ENCODE measurements at regions not wholly inside any gene's neighbourhood (a gene's known extent, or its start where the extent isn't known, plus 50 kb on each side); places are given as distances from the start of the nearest gene placed in this dataset.

- TF ChIP-seq CTCF (IDR thresholded peaks at IDR 0.05; ENCODE audit: insufficient read depth, missing control alignments): no peak
- DNase-seq (ENCODE audit: insufficient read length, low spot score) (no peak), FAIRE-seq (no peak)
Measured at GRCh38 chr16:66261826-66262225, 104.7 kb upstream of the CDH5 start.

GRCh38 chr16:66260522-66261254, 105.8 kb upstream of the CDH5 start:
- no peak for FAIRE-seq

GRCh38 chr16:66258916-66259845, 107.3 kb upstream of the CDH5 start:
- TF ChIP-seq CTCF (IDR thresholded peaks at IDR 0.05; ENCODE audit: insufficient read depth, missing control alignments): no peak
- no peak for FAIRE-seq
- DNase-seq (ENCODE audit: insufficient read length, low spot score): no peak

More at GRCh38 chr16:66260522-66261254, 105.8 kb upstream of the CDH5 start:
- no peak for DNase-seq (ENCODE audit: insufficient read length, low spot score)
- TF ChIP-seq CTCF (IDR thresholded peaks at IDR 0.05; ENCODE audit: insufficient read depth, missing control alignments): no peak

DNA sequence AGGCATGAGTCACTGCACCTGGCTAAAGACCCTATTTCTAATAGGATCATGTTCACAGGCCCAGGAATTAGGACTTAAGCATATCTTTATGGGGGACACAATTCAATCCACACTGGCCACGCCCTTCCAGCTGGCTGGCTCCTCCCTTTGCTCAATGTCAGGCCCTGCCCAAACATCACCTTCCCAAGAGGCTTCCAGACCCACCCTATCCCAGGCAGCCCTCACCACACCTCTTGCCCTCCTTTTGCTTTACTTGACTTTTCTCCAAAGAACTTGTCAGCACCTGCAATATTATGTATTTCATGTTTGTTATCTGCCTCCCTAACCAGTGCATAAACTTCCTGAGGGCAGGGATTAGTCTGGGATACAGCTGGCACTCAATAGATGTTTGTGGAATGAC, 109.6 kb upstream of the CDH5 start:
- TF ChIP-seq CTCF (IDR thresholded peaks at IDR 0.05; ENCODE audit: insufficient read depth, missing control alignments): no peak
- FAIRE-seq (no peak), DNase-seq (ENCODE audit: insufficient read length, low spot score) (no peak)

DNA sequence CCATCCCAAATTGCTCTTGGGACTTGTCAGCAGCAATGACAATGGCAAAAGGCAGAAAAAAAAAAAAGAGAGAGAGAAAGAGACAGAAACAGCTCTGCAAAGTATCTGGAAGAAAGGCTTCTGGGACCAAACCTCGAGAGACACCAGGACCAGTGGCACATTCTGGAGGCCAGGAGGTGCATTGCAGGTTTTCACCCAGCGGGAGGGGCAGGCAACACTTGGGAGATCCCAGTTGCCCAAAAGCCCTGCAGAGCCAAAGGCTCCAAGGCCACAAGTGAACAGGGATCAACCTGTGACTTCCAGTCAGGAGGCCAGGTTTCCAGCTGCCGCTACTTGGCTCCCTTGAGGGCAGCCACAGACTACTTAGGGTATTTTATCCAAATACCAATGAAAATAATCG, 110.8 kb upstream of the CDH5 start:
- DNase-seq (ENCODE audit: insufficient read length, low spot score) (no peak), FAIRE-seq (no peak)
- no peak for TF ChIP-seq CTCF (IDR thresholded peaks at IDR 0.05; ENCODE audit: insufficient read depth, missing control alignments)

GRCh38 chr16:66254751-66255150, 111.7 kb upstream of the CDH5 start:
- no peak for TF ChIP-seq CTCF (IDR thresholded peaks at IDR 0.05; ENCODE audit: insufficient read depth, missing control alignments)
- DNase-seq (ENCODE audit: insufficient read length, low spot score) (no peak), FAIRE-seq (no peak)

Data from D721Med (cell line).